Stimulated activated CD8-positive, alpha-beta memory T cell treated with anti-CD3 and anti-CD28 coated beads, Interleukin-15, amount 100 ng/mL, for 24 hours (primary cell): ENCODE measurements at regions not wholly inside any gene's neighbourhood (a gene's known extent, or its start where the extent isn't known, plus 50 kb on each side); places are given as distances from the start of the nearest gene placed in this dataset.
"Not testable (repeated sequence)": the region's sequence is repeated elsewhere in the genome, so short reads cannot be mapped to it uniquely, and the experiment has no call there.

ENCODE experiments used
- DNase-seq: peaks from one replicate; pipeline ENCODE4 v3.0.0-alpha.2; 2020; ENCODE audit warnings: low read depth

GRCh38 chr16:29218649-29219048 is 187.9 kb downstream of the NPIPB11 start:
- not testable (repeated sequence) for DNase-seq

GRCh38 chr16:29218171-29218570 is 188.3 kb downstream of the NPIPB11 start:
- DNase-seq, result not testable (repeated sequence)

- DNase-seq, result not testable (repeated sequence)
These were observed 188.8 kb downstream of the NPIPB11 start for GRCh38 chr16:29217752-29218126.

GRCh38 chr16:29217104-29217751 is 189.3 kb downstream of the NPIPB11 start:
- DNase-seq, result not testable (repeated sequence)

- not testable (repeated sequence) for DNase-seq
These were observed 192.7 kb downstream of the NPIPB11 start for GRCh38 chr16:29213770-29214169.

- not testable (repeated sequence) for DNase-seq
These were observed 193.3 kb downstream of the NPIPB11 start for GRCh38 chr16:29213251-29213650.

- DNase-seq, result not testable (repeated sequence)
These were observed 194.2 kb downstream of the NPIPB11 start for GRCh38 chr16:29212084-29213027.

- not testable (repeated sequence) for DNase-seq
These were observed 195.1 kb downstream of the NPIPB11 start for GRCh38 chr16:29211456-29211855.

GRCh38 chr16:29210299-29211150 is 196.0 kb downstream of the NPIPB11 start:
- not testable (repeated sequence) for DNase-seq

- DNase-seq, result not testable (repeated sequence)
These were observed 200.4 kb downstream of the NPIPB11 start for GRCh38 chr16:29206120-29206519.

GRCh38 chr16:29205151-29205550 is 201.4 kb downstream of the NPIPB11 start:
- DNase-seq, result not testable (repeated sequence)

- DNase-seq, result no peak
These were observed 201.7 kb downstream of the NPIPB11 start for GRCh38 chr16:29204806-29205135.

GRCh38 chr16:29203933-29204805 is 202.3 kb downstream of the NPIPB11 start:
- not testable (repeated sequence) for DNase-seq

- not testable (repeated sequence) for DNase-seq
These were observed 203.2 kb downstream of the NPIPB11 start for GRCh38 chr16:29203046-29203932.

GRCh38 chr16:29202642-29203041 is 203.9 kb downstream of the NPIPB11 start:
- not testable (repeated sequence) for DNase-seq

GRCh38 chr16:29202025-29202632 is 204.4 kb downstream of the NPIPB11 start:
- DNase-seq, result not testable (repeated sequence)

GRCh38 chr16:29201296-29202024 is 205.1 kb downstream of the NPIPB11 start:
- DNase-seq, result not testable (repeated sequence)

- DNase-seq, result not testable (repeated sequence)
These were observed 205.8 kb downstream of the NPIPB11 start for GRCh38 chr16:29200681-29201080.

GRCh38 chr16:29200135-29200601 is 206.3 kb downstream of the NPIPB11 start:
- DNase-seq, result not testable (repeated sequence)
